Gastroesophageal sphincter (tissue), 3 donors: ENCODE measurements at regions not wholly inside any gene's neighbourhood (a gene's known extent, or its start where the extent isn't known, plus 50 kb on each side); places are given as distances from the start of the nearest gene placed in this dataset.

Source experiments
- CTCF ChIP-seq, 4 experiments: fragments of 200-600 bp in 2 of 4; fragments of 450-650 bp in 2 of 4; sonication (generic) in 1 of 4; IDR thresholded peaks; one replicate each; pipeline ENCODE4 v1.5.1; 2017 to 2019; ENCODE audit warnings: antibody characterized with exemption in 4 of 4, mild to moderate bottlenecking in 2 of 4, moderate library complexity in 2 of 4
- POLR2A ChIP-seq, 2 donors: fragments of 450-650 bp; IDR thresholded peaks; one replicate each; pipeline ENCODE4 v1.6.1; 2017; ENCODE audit warnings: antibody characterized with exemption in 2 of 2, mild to moderate bottlenecking in 2 of 2, moderate library complexity in 1 of 2
- POLR2AphosphoS5 ChIP-seq: sonication (generic); formaldehyde crosslinking; IDR thresholded peaks from one replicate; pipeline ENCODE4 v1.6.1; 2017; ENCODE audit warnings: antibody characterized with exemption

- TF ChIP-seq POLR2A (IDR thresholded peaks at IDR 0.05): no peak
- TF ChIP-seq CTCF (IDR thresholded peaks at IDR 0.05): no peak
- no peak for TF ChIP-seq POLR2AphosphoS5
Measured at GRCh38 chr18:70870292-70870691, 581.4 kb downstream of the SOCS6 start.
